Upper lobe of left lung (tissue), 4 donors: ENCODE measurements at regions not wholly inside any gene's neighbourhood (a gene's known extent, or its start where the extent isn't known, plus 50 kb on each side); places are given as distances from the start of the nearest gene placed in this dataset.

Source experiments
- CTCF ChIP-seq, 6 experiments: fragments of 450-650 bp in 4 of 6; fragments of 200-600 bp in 2 of 6; sonication (generic) in 2 of 6; IDR thresholded peaks; one replicate each; pipeline ENCODE4 v1.5.1; 2016 to 2019; ENCODE audit warnings: antibody characterized with exemption in 6 of 6
- EP300 ChIP-seq, 4 donors: sonication (generic); formaldehyde crosslinking; IDR thresholded peaks; one replicate each; pipeline ENCODE4 v1.5.1; 2017; ENCODE audit warnings: antibody characterized with exemption in 4 of 4, control low read depth in 2 of 4

- TF ChIP-seq CTCF (IDR thresholded peaks at IDR 0.05) (no peak), EP300 (IDR thresholded peaks at IDR 0.05) (no peak)
These were observed 567.4 kb downstream of the C6orf118 start for GRCh38 chr6:164741938-164742451.
